KOPT-K1 (cell line): ENCODE measurements at regions not wholly inside any gene's neighbourhood (a gene's known extent, or its start where the extent isn't known, plus 50 kb on each side); places are given as distances from the start of the nearest gene placed in this dataset.
"Not testable (repeated sequence)": the region's sequence is repeated elsewhere in the genome, so short reads cannot be mapped to it uniquely, and the experiment has no call there.

ENCODE experiments used
- H3K27ac ChIP-seq: fragments of 200-600 bp; sonication (generic); 2 replicates; pipeline ENCODE4 v1.5.1; 2016; ENCODE audit warnings: antibody characterized with exemption, mild to moderate bottlenecking, low read depth, low read length; ENCODE audit not compliant: poor library complexity, severe bottlenecking
- H3K36me3 ChIP-seq: fragments of 200-600 bp; sonication (generic); 2 replicates; pipeline ENCODE4 v1.5.1; 2017; ENCODE audit warnings: antibody characterized with exemption, mild to moderate bottlenecking, low read length, moderate library complexity; ENCODE audit not compliant: insufficient read depth
- H3K9me3 ChIP-seq: fragments of 200-600 bp; sonication (generic); 2 replicates; pipeline ENCODE4 v1.5.1; 2017; ENCODE audit warnings: antibody characterized with exemption, low read length, mild to moderate bottlenecking; ENCODE audit not compliant: insufficient read depth, poor library complexity, severe bottlenecking

DNA sequence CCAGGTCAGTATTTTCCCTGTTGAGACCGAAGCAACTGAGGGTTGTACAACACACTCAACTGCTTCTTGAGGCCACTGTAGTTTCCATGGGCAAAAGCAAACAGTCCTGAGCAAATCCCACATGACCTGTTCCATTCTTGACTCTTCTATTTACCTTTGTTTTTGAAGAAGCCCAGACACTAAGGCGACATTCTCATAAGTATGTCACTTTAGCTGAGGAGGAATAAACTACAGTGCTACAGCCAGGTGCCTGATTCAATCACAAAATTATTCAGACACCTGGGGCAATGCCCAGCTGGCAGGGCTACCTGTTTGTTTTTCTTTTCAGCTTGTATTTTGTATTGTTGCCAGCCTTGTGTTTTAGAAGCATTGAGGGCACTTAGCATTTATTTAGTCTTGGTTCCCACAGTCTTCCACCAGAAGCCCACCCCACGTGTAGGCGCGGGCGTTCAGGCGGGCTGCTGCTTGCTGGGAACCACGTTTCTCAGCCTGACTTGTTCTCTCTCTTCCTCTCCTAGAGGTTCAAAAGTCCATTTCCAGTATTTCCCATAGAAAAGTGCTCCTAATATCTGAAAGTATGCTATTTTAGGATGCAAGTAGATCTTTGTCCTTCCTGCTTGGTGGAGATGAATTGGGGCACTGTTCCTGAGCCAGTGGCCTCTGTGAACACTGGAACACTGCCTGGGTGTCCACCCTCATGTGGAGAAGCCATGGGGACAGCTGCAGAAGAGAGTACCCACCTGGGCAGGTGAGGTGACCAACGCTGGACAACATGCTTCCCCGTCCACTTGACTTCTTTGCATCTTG, 99.0 kb upstream of the COPS8 start:
- H3K9me3 ChIP-seq = peaks cover 8% of the 10 kb centered on the region
- no peaks in the 10 kb centered on the region for H3K36me3 ChIP-seq
- H3K27ac ChIP-seq = no peak overlapping the region

DNA sequence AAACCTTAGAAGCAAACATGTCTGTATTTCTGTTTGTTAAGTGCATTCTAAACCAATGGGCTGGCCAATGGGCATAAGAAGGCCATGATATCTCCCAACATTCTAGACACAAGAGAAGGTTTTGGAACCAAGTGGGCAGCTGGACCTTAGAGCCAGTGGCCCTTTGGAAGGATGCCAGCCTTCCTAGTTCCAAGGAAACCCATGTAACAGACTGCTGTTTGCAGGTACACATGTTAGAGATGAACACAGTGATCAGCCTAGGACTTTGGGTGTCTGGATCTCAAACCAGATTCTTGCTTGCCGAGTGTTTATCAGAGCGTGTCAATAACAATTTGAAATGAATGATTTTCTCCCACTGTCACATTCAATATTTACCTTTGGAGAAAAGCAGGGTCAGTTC, 97.5 kb upstream of the COPS8 start:
- no peaks in the 10 kb centered on the region for H3K36me3 ChIP-seq
- H3K27ac ChIP-seq = no peak overlapping the region
- H3K9me3 ChIP-seq = peaks cover 4% of the 10 kb centered on the region

DNA sequence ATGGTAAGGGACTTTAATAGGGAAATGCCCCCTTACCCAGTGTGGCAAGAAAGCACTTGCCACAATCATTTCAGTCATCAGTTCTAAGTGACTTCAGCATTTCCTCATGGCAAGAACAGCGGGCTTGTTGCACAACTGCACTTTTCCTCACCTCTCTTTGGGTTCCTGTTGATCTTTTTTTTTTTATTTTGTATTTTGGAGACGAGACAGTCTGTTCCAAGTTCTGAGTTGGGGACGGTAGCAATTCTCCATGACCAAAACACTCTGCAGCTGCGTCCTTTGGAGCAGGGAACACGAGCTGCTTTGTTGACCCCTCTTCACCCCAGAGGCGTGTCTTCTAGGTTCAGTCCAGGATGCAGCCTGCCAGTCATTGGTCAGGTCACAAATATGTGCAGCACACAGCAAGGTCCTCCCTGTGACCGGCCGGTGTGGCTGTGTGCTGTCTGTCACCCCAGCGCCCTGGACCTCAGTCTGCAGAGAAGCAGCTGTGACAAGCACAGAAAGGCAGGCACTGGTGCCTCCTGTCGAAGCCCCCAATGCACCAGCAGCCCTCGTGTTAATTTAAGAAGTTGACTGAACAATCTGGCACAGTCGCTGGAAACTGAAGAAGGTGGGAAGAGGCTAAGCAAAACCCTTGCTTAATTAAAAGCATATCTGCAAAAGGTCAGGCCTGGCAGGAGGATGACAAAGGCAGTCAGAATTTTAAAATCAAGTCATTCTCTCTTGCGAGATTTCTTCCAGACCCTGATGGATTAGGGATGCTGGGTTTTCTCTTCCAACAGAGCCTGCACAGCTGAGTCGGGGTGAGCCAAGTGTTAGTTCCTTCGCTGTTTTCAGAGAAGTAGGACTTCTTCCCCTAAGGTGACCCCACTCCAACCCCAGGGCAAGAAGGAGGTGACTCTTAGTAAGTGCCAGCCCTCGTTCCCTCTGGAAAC, 96.7 kb upstream of the COPS8 start:
- H3K36me3 ChIP-seq = no peaks in the 10 kb centered on the region
- H3K9me3 ChIP-seq = peaks cover 4% of the 10 kb centered on the region
- no peak overlapping the region for H3K27ac ChIP-seq

DNA sequence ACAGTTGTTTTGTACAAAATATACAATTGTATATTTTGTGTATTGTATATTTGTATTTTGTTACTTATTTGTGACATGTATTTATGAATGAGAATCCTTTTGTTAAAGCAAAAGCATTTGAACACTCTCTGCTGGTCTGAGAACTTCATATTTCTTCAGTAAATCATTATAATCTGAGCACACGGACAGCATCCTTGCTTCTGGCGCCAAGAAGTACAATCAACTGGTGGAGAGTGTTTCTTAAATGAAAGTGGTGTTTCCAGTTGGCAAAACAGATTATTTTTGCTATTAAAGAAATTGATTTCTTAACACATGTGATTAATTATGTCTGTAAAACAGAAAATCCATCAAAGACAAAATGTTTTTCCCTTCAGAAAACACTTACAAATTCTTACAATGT, 95.1 kb upstream of the COPS8 start:
- Histone ChIP-seq H3K27ac (no peak overlapping the region), H3K36me3 (no peaks in the 10 kb centered on the region), H3K9me3 (peaks cover 4% of the 10 kb centered on the region)

DNA sequence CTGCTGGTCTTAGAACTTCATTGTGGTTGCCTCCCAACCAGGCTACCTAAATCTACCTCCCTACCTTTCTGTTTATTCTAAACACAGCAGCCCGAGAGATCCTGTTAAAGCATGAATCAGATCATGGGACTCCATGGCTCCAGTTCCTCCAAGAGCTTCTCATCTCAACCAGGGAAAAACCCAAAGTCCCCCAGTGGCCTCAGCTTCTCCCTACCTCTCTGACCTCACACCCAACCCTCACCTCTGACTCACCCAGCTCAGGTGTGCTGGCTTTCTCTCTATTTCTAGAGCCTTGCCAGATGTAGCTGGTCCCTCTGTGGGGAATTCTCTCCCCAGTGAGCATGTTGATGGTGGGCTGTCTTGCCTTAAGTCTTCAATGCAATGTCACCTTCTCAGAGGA, 93.8 kb upstream of the COPS8 start:
- Histone ChIP-seq H3K36me3 (no peaks in the 10 kb centered on the region), H3K27ac (no peak overlapping the region), H3K9me3 (peaks cover 4% of the 10 kb centered on the region)

DNA sequence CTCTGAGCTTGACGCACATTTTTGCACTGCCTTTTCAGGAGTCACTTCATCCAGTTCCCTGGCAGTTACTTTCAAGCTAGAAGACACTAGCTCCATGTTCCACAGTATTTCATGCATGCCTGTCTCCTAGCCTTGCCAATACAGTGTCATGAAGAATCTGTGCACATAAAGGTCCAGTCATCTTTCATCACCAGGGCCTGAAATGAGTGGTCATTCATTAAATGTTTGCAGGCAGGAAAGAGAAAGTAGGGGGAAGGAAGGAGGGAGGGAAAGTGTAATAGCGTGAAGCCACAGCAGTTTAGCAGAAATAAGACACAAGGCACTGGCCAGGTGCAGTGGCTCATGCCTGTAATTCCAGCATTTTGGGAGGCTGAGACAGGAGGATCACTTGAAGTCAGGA, 92.4 kb upstream of the COPS8 start:
- no peak overlapping the region for H3K27ac ChIP-seq
- no peaks in the 10 kb centered on the region for H3K36me3 ChIP-seq

DNA sequence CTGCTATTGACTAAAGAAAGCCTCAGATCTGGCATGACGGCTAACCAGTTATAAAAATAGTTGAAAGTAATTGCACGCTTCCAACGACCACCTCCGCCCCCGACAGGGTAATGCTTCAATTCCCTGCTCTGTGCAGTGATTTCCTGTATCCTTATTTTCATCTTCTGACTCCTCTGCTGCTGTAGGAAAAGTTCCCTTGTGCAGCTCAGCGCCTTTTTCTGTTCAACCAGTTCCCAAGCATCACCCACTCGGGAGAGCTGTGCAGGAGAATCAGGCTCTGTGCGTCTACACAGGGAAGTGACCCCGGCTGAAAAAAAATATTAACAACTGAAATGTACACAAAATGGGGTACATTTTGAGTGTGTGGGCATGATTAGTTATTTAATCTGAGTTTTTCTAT, 91.3 kb upstream of the COPS8 start:
- Histone ChIP-seq H3K36me3 (no peaks in the 10 kb centered on the region), H3K9me3 (peaks cover 3% of the 10 kb centered on the region), H3K27ac (no peak overlapping the region)

More for the DNA sequence above, 92.4 kb upstream of the COPS8 start:
- H3K9me3 ChIP-seq = no peaks in the 10 kb centered on the region

DNA sequence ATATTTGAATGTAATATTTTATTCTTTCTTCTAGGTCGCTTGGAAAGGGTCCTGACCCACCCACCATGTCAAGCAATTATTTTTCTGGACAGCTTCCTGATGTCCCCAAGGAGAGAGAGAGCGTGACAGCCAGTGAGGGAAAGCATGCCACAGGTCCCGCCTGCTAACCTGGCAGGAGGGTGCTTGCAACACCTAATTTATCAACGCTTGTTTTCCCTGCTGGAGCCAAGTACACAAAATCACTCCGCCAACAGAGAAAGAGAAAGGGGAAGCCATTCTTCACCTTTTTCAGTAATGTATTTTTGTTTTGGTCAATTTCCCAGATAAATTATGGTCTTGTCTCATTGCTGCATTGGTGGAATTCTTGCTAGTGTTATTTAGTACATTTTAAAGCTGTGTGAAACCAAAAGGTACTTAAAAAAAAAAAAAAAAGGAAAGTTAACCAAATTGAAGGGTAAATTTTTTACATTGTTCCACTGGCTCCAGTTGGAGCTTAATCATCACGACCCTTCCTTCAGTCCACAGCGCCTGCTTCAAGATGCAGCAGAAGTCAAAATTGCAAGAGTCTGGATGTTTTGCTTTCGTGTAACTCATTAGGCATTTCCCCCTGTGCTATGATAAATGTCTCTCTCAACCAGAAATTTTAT, 88.5 kb upstream of the COPS8 start:
- Histone ChIP-seq H3K9me3 (peaks cover 7% of the 10 kb centered on the region), H3K36me3 (no peaks in the 10 kb centered on the region), H3K27ac (no peak overlapping the region)

DNA sequence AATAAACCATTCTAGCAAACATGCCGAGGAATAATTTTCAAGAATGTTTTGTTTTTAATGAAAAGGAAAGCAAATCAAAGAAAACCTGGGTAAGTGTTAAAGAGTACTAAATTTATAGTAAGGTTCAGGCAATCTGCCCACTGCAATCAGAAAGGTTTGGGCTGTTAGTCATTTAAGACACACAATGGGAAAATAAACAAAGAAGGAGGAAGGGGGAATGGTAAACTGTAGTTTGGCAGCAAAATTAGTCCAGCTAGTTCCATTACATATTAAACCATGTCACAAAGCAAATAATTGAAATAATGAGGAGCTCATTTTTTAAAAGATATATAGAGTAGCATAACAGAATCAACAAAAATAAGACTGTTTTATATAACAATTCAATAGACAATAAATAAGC, 87.5 kb upstream of the COPS8 start:
- Histone ChIP-seq H3K36me3 (no peaks in the 10 kb centered on the region), H3K27ac (no peak overlapping the region), H3K9me3 (peaks cover 7% of the 10 kb centered on the region)

DNA sequence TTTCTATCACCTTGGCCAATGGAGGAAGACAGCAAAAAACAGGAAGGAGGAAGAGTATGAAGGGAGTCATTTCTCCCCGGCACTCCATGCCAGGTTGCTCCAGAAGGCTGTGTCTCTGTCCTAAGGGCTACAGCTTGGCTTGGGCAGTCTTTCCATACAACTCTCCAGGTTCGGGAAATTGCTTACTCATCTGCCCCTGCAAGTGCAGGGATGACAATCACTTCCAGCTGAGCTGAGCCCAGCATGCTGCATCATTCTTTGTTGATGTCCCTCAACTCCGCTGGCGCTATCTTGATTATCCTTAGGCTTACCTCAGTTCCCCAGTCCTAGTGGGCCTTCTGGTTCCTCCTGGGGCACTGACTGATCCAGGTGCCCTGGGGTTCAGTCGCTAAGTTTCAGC, 86.9 kb upstream of the COPS8 start:
- Histone ChIP-seq H3K27ac (no peak overlapping the region), H3K36me3 (no peaks in the 10 kb centered on the region), H3K9me3 (peaks cover 7% of the 10 kb centered on the region)

DNA sequence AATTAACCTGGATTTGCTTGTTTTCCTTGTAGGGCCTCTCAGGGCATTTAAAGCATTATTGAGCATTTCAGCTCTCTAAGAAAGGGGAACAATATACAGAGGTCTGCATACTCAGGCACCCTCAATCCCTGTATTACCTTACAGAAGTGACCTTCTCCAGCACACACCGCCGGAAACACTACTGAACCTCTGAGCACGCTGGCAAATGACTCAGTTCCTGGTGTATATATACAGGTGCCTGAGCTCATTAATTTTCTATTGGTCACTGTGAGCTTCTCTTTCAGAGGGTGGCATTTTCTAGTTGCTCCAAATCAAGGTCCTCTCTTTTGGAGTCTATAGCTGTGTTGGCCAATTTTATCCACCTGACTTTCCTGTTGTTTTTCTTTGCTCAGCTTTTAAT, 85.2 kb upstream of the COPS8 start:
- Histone ChIP-seq H3K36me3 (no peaks in the 10 kb centered on the region), H3K27ac (no peak overlapping the region), H3K9me3 (peaks cover 7% of the 10 kb centered on the region)

DNA sequence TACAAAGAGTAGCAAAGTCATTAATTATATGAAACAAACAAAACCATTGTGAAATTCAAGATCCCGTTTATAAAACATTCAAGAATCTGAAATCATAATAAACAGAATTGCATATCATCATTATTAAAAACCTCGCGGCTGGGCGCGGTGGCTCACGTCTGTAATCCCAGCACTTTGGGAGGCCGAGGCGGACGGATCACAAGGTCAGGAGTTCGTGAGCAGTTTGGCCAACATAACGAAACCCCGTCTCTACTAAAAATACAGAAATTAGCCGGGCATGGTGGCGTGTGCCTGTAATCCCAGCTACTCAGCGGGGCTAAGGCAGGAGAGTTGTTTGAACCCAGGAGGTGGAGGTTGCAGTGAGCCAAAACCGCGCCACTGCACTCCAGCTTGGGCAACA, 80.3 kb upstream of the COPS8 start:
- H3K27ac ChIP-seq, H3K36me3 ChIP-seq, H3K9me3 ChIP-seq: not testable (repeated sequence)

DNA sequence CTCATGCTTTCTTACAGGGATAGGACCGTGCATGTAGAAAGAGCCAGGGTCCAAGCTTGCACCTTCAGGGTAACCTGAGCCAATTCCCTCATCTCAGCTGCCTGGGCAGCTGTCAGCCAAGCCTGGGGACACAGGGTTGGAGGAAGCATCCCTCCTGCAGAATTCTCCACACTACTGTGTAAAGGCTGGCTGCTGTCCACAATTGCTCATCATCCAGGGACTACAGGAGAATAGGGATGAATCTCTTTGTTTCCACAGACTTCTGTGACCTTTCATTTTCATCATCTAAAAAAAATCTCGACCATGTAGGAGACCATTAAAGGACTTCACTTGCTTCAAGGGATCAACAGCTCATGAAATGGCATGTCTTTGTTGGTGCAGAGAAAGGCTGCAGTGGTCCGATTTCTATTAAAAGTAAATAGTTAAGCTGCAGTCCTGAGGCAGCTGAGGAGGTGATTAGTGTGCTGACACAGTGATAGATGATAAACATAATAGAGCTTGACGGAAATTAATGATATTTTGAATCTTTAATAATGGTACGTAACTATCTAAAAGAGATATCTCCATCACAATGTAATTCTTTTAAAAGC, 74.4 kb upstream of the COPS8 start:
- no peaks in the 10 kb centered on the region for H3K36me3 ChIP-seq
- peaks cover 14% of the 10 kb centered on the region for H3K9me3 ChIP-seq
- no peak overlapping the region for H3K27ac ChIP-seq

DNA sequence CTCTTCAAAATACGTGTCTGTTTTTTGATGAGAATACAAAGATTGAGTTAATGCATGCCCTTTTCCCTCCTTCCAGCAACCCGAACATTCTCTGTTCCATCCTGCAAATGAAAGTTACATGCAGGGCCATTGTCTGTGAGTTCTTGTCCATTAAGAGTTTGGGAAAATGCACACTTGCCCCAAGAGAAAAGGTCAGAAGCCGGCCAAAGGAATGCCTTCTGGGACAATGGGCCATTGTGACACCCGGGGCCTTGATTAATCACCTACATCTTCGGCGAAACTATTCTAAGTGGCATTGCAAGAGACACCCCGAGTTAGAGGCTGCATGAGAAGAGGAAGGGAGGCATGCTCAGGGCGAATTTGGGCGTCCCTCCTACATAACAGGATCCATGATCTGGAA, 73.7 kb upstream of the COPS8 start:
- Histone ChIP-seq H3K9me3 (peaks cover 14% of the 10 kb centered on the region), H3K36me3 (no peaks in the 10 kb centered on the region)

More for the DNA sequence above, 73.7 kb upstream of the COPS8 start:
- H3K27ac ChIP-seq = no peak overlapping the region
